Body of pancreas (tissue), 4 donors: ENCODE measurements at regions not wholly inside any gene's neighbourhood (a gene's known extent, or its start where the extent isn't known, plus 50 kb on each side); places are given as distances from the start of the nearest gene placed in this dataset.

Source experiments
- ATAC-seq: fragments of 150-250 bp; one replicate; pipeline ENCODE4 v1.9.1; 2016
- DNase-seq, 4 donors: peaks; one replicate each; pipeline ENCODE4 v3.0.0-alpha.2; 2019
- H3K27ac ChIP-seq, 4 donors: fragments of 200-600 bp; sonication (generic); 1 replicate in 3 of 4; 2 replicates in 1 of 4; pipeline versions ENCODE4 v1.5.1 to v1.6.1; 2016 to 2019; ENCODE audit warnings: mild to moderate bottlenecking in 1 of 4, mixed read lengths in 1 of 4, moderate library complexity in 1 of 4
- H3K27me3 ChIP-seq, 2 donors: fragments of 200-600 bp; sonication (generic); one replicate each; pipeline ENCODE4 v1.6.0; 2016; ENCODE audit warnings: mild to moderate bottlenecking in 1 of 2
- H3K36me3 ChIP-seq, 2 donors: fragments of 200-600 bp; sonication (generic); replicated peaks in 1 of 2; 2 replicates each; pipeline ENCODE4 v1.5.1; 2016; ENCODE audit warnings: low read depth in 2 of 2; ENCODE audit not compliant: insufficient read depth in 1 of 2
- H3K4me1 ChIP-seq: fragments of 200-600 bp; sonication (generic); one replicate; pipeline ENCODE4 v1.6.0; 2016
- H3K4me3 ChIP-seq, 2 donors: fragments of 200-600 bp; sonication (generic); 1 replicate in 1 of 2; 2 replicates in 1 of 2; pipeline ENCODE4 v1.5.1; 2016 to 2019
- H3K9me3 ChIP-seq, 3 donors: fragments of 200-600 bp; sonication (generic); 1 replicate in 2 of 3; 2 replicates in 1 of 3; pipeline ENCODE4 v1.5.1; 2016
- POLR2A ChIP-seq, 3 donors: fragments of 450-650 bp; IDR thresholded peaks; one replicate each; pipeline ENCODE4 v1.6.1; 2016; ENCODE audit warnings: antibody characterized with exemption in 3 of 3, mild to moderate bottlenecking in 2 of 3
- WGBS, 2 donors: methylation state at CpG; one replicate each; pipeline ENCODE4 v1.1.5; 2017; 5-methylcytosine and 5-hydroxymethylcytosine counted together
- intact Hi-C: fragments of 100-400 bp; cut with DNase I; formaldehyde crosslinking; loops from one replicate; pipeline ENCODE4 v1.15.1; 2023
- TF ChIP-seq, protein P1 (sequence below), 7 experiments: fragments of 450-650 bp in 4 of 7; fragments of 200-600 bp in 3 of 7; sonication (generic) in 3 of 7; IDR thresholded peaks; one replicate each; pipeline ENCODE4 v1.5.1; 2016 to 2019; ENCODE audit warnings: antibody characterized with exemption in 7 of 7

DNA sequence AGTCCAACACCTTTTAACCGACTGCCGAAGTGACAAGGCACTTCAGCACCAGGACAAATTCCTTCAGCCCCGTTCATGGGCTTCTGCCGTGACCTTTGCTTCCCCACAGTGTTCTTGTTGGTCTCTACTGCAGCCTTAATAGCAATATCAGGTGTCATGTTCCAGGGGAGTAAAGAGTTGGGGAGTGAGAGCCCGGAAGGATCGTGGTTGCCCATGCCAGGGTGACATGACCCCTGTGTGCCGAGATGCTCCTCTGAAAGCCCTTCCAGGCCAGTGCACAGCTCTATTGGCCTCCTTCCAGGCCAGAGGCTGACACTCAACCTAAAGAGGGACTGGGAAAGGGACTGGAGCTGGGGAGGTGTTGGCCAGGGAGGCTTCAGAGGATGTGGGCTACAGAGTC, 279.2 kb downstream of the CYRIA start:
- no peak overlapping the region for H3K27ac ChIP-seq
- 85% methylated on average over 7 of the region's 7 CpGs for WGBS, 2 donors
- H3K4me1 ChIP-seq: no peaks in the 10 kb centered on the region
- H3K4me3 ChIP-seq: no peak overlapping the region
- DNase-seq (no peak), ATAC-seq (no peak)
- intact Hi-C loops: no loop called here
- TF ChIP-seq POLR2A (IDR thresholded peaks at IDR 0.05): no peak
- TF ChIP-seq, protein P1, sequence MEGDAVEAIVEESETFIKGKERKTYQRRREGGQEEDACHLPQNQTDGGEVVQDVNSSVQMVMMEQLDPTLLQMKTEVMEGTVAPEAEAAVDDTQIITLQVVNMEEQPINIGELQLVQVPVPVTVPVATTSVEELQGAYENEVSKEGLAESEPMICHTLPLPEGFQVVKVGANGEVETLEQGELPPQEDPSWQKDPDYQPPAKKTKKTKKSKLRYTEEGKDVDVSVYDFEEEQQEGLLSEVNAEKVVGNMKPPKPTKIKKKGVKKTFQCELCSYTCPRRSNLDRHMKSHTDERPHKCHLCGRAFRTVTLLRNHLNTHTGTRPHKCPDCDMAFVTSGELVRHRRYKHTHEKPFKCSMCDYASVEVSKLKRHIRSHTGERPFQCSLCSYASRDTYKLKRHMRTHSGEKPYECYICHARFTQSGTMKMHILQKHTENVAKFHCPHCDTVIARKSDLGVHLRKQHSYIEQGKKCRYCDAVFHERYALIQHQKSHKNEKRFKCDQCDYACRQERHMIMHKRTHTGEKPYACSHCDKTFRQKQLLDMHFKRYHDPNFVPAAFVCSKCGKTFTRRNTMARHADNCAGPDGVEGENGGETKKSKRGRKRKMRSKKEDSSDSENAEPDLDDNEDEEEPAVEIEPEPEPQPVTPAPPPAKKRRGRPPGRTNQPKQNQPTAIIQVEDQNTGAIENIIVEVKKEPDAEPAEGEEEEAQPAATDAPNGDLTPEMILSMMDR (IDR thresholded peaks at IDR 0.05): no peak
- no peaks in the 10 kb centered on the region for H3K27me3 ChIP-seq
- no peaks in the 10 kb centered on the region for H3K9me3 ChIP-seq
- H3K36me3 ChIP-seq: no peaks in the 10 kb centered on the region

DNA sequence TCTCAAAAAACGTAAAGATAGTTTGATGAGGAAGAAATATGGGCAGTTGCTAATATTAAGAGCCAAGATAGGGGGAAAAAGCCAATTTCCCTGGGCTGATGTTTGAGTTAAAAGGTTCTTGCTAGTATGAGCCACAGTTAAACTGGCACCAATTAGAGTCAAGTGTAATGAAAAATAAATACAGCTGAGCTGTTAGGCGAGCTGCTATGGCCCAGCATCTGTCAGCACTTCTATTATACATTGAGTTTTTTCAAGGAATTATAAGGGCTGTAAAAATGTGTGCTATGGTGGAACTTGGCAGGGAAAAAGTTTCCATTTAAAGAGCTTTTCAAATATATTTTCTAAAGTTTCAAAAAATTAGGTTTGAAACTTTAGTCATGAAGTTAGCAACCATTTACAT, 279.6 kb downstream of the CYRIA start:
- intact Hi-C loops: no loop called here
- Histone ChIP-seq H3K27me3 (no peaks in the 10 kb centered on the region), H3K4me3 (no peak overlapping the region), H3K9me3 (no peaks in the 10 kb centered on the region), H3K27ac (no peak overlapping the region), H3K4me1 (no peaks in the 10 kb centered on the region), H3K36me3 (no peaks in the 10 kb centered on the region)
- 75 to 81% methylated on average over 2 of the region's 2 CpGs for WGBS, 2 donors
- no peak for TF ChIP-seq POLR2A (IDR thresholded peaks at IDR 0.05)
- TF ChIP-seq, protein P1 (IDR thresholded peaks at IDR 0.05): no peak
- DNase-seq: no peak
- ATAC-seq: no peak

DNA sequence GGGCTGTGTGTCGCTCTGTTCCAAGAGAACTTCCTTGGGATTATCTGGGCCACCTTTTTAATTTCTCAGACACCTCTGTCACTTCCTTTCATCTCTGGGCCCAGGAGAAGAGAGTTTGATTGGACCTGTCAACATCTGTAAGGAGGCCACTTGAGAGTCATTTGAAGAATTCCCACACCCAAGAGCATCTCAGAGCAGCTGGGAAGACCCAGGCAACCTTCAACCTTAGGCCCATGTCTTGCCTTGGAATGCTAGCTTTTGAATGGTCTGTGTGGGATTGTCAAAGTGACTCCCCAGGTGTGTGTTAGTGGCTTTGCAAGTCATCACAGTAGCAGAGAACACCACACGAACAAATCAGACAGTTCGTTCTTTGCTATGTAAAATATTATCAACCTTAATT, 280.3 kb downstream of the CYRIA start:
- H3K4me1 ChIP-seq: no peaks in the 10 kb centered on the region
- DNase-seq: no peak
- no peaks in the 10 kb centered on the region for H3K27me3 ChIP-seq
- intact Hi-C loops: no loop called here
- no peak for TF ChIP-seq POLR2A (IDR thresholded peaks at IDR 0.05)
- TF ChIP-seq, protein P1 (IDR thresholded peaks at IDR 0.05): no peak
- H3K36me3 ChIP-seq: no peaks in the 10 kb centered on the region
- no peaks in the 10 kb centered on the region for H3K9me3 ChIP-seq
- 86 to 93% methylated on average over 3 of the region's 3 CpGs for WGBS, 2 donors
- H3K27ac ChIP-seq: no peak overlapping the region
- H3K4me3 ChIP-seq: no peak overlapping the region
- ATAC-seq: no peak

DNA sequence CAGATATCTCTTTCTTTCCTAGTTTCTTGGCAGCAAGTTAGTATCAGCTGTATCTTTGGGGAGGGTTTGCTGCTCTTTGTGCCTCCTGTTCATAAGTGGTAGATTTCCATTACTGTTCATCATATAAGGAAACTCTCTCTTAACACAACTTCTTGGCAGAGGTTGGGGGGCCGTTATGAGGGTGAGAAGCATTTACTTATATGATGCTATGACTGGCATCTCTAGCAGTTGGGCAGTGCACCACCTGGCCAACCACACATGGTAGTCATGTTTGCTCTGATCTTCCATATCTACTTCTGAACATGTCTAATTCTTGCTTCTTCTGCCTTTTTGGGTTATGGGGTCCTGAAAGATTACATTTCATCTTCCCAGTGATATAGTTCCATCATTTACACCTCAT, 282.2 kb downstream of the CYRIA start:
- no peaks in the 10 kb centered on the region for H3K36me3 ChIP-seq

DNA sequence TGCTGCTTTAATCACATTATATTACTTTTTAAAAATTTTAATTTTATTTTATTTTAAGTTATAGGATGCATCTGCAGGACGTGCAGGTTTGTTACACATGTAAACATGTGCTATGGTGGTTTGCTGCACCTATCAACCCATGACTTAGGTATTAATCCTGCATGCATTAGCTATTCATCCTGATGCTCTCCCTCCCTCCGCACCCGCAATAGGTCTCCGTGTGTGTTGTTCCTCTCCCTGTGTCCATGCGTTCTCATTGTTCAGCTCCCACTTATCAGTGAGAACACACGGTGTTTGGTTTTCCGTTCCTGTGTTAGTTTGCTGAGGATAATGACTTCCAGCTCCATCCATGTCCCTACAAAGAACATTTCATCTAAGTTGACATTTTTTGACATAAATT, 283.2 kb downstream of the CYRIA start:
- Histone ChIP-seq H3K36me3 (no peaks in the 10 kb centered on the region), H3K27ac (no peak overlapping the region), H3K27me3 (no peaks in the 10 kb centered on the region), H3K4me3 (no peak overlapping the region), H3K4me1 (no peaks in the 10 kb centered on the region), H3K9me3 (no peaks in the 10 kb centered on the region)
- DNase-seq (no peak), ATAC-seq (no peak)
- WGBS, 2 donors: 31 to 35% methylated on average over 7 of the region's 7 CpGs
- intact Hi-C loops: no loop called here
- TF ChIP-seq POLR2A (IDR thresholded peaks at IDR 0.05): no peak
- TF ChIP-seq, protein P1 (IDR thresholded peaks at IDR 0.05): no peak

More for the DNA sequence above, 282.2 kb downstream of the CYRIA start:
- 36 to 90% methylated on average over 1 of the region's 1 CpG for WGBS, 2 donors
- H3K27ac ChIP-seq: no peak overlapping the region
- H3K9me3 ChIP-seq: no peaks in the 10 kb centered on the region
- DNase-seq: no peak
- H3K4me1 ChIP-seq: no peaks in the 10 kb centered on the region
- H3K4me3 ChIP-seq: no peak overlapping the region
- no peak for ATAC-seq
- no peak for TF ChIP-seq POLR2A (IDR thresholded peaks at IDR 0.05)
- TF ChIP-seq, protein P1 (IDR thresholded peaks at IDR 0.05): no peak
- intact Hi-C loops: no loop called here
- no peaks in the 10 kb centered on the region for H3K27me3 ChIP-seq
